ENCODE measurements at regions not wholly inside any gene's neighbourhood (a gene's known extent, or its start where the extent isn't known, plus 50 kb on each side); places are given as distances from the start of the nearest gene placed in this dataset.

DNA sequence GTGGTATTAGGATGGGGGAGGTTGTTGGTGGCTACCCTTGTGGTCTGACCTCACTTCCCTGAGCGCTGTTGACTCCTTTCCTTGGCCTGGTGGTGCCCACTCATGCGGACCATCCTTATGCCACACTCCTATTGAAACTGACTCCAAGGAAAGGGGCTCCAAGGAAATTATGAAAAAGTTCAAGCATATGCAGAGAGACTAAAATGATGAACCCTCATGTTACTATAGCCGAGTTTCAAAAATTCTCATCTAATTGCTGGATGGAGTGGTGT, 75.0 kb upstream of the CALM2 start:
- Mint-ChIP-seq H3K4me3 (no peak overlapping the region), H3K27me3 (ENCODE audit: low read depth) (peaks cover 2% of the 10 kb centered on the region; the same call in 1 of the 2 replicates), H3K27ac (no peak overlapping the region), H3K36me3 (ENCODE audit: insufficient read depth in 1 of 3, low read depth in 3 of 3) (no peaks in the 10 kb centered on the region), H3K9me3 (no peaks in the 10 kb centered on the region), H3K4me1 (peaks cover 7 to 24% of the 10 kb centered on the region in 2 experiments)
- Histone ChIP-seq H3K18ac (ENCODE audit: insufficient read length, low read depth, low read length) (no peak overlapping the region), H2BK120ac (ENCODE audit: low read depth, low read length, poor library complexity, severe bottlenecking) (no peak overlapping the region), H3K79me1 (ENCODE audit: insufficient read depth, low read depth, low read length, poor library complexity, severe bottlenecking) (no peaks in the 10 kb centered on the region), H3K79me2 (ENCODE audit: insufficient read depth, low read length) (no peaks in the 10 kb centered on the region), H2AK5ac (ENCODE audit: insufficient read length, low read length) (no peak overlapping the region), H2BK20ac (ENCODE audit: low read depth, low read length, poor library complexity, severe bottlenecking) (no peak overlapping the region), H3K4me2 (ENCODE audit: insufficient read depth, insufficient read length, low read length) (no peak overlapping the region), H3K4me1 (ENCODE audit: insufficient read depth, low read length) (peaks cover 5% of the 10 kb centered on the region), H3K56ac (ENCODE audit: insufficient read length, low read depth, low read length) (no peak overlapping the region), H2BK15ac (ENCODE audit: low read depth, low read length) (no peak overlapping the region), H2BK5ac (ENCODE audit: insufficient read length, low read length) (no peak overlapping the region), H3K23me2 (ENCODE audit: insufficient read length, low read depth, low read length, poor library complexity, severe bottlenecking) (no peaks in the 10 kb centered on the region), H3K23ac (ENCODE audit: insufficient read length, low read depth, low read length) (no peak overlapping the region), H2BK12ac (ENCODE audit: insufficient read length, low read depth, low read length) (no peak overlapping the region), H3K9ac (ENCODE audit: extremely low read depth, insufficient read length, low read length) (no peak overlapping the region), H3K27ac (ENCODE audit: insufficient read length, low read depth, low read length) (no peak overlapping the region), H4K20me1 (ENCODE audit: control insufficient read depth, insufficient read depth, insufficient read length) (no peaks in the 10 kb centered on the region), H4K5ac (ENCODE audit: insufficient read length, low read depth, low read length) (no peak overlapping the region), H3K27me3 (ENCODE audit: insufficient read depth, low read length) (no peaks in the 10 kb centered on the region), H2AFZ (ENCODE audit: low read length) (no peak overlapping the region), H3T11ph (ENCODE audit: low read length) (no peak overlapping the region), H3K4ac (ENCODE audit: low read depth, low read length) (no peak overlapping the region), H3K9me3 (ENCODE audit: control insufficient read depth, low read depth, low read length) (no peaks in the 10 kb centered on the region), H3K14ac (ENCODE audit: insufficient read depth, low read length) (no peak overlapping the region), H4K91ac (ENCODE audit: insufficient read length, low read depth, low read length) (no peak overlapping the region), H4K8ac (replicated peaks; ENCODE audit: insufficient read length, low read depth, low read length) (no peak overlapping the region)
- TF ChIP-seq, protein P1, sequence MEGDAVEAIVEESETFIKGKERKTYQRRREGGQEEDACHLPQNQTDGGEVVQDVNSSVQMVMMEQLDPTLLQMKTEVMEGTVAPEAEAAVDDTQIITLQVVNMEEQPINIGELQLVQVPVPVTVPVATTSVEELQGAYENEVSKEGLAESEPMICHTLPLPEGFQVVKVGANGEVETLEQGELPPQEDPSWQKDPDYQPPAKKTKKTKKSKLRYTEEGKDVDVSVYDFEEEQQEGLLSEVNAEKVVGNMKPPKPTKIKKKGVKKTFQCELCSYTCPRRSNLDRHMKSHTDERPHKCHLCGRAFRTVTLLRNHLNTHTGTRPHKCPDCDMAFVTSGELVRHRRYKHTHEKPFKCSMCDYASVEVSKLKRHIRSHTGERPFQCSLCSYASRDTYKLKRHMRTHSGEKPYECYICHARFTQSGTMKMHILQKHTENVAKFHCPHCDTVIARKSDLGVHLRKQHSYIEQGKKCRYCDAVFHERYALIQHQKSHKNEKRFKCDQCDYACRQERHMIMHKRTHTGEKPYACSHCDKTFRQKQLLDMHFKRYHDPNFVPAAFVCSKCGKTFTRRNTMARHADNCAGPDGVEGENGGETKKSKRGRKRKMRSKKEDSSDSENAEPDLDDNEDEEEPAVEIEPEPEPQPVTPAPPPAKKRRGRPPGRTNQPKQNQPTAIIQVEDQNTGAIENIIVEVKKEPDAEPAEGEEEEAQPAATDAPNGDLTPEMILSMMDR (conservative IDR thresholded peaks at IDR 0.05) = no peak
- no peak for DNase-seq
- WGBS (ENCODE audit: extremely low coverage, insufficient read length, low lambda C conversion rate) = no CpG with 5 or more reads among the region's 3 CpGs
